Lower leg skin (tissue), 3 donors: ENCODE measurements at regions not wholly inside any gene's neighbourhood (a gene's known extent, or its start where the extent isn't known, plus 50 kb on each side); places are given as distances from the start of the nearest gene placed in this dataset.
"Not testable (repeated sequence)": the region's sequence is repeated elsewhere in the genome, so short reads cannot be mapped to it uniquely, and the experiment has no call there.

ENCODE experiments used
- POLR2A ChIP-seq, 2 donors: fragments of 450-650 bp; IDR thresholded peaks; one replicate each; pipeline ENCODE4 v1.6.1; 2016 to 2017; ENCODE audit warnings: antibody characterized with exemption in 2 of 2, mild to moderate bottlenecking in 1 of 2, moderate library complexity in 1 of 2
- TF ChIP-seq, protein P1 (sequence below), 3 donors: fragments of 450-650 bp; IDR thresholded peaks; one replicate each; pipeline ENCODE4 v1.5.1; 2016; ENCODE audit warnings: antibody characterized with exemption in 3 of 3, mild to moderate bottlenecking in 3 of 3, moderate library complexity in 2 of 3

DNA sequence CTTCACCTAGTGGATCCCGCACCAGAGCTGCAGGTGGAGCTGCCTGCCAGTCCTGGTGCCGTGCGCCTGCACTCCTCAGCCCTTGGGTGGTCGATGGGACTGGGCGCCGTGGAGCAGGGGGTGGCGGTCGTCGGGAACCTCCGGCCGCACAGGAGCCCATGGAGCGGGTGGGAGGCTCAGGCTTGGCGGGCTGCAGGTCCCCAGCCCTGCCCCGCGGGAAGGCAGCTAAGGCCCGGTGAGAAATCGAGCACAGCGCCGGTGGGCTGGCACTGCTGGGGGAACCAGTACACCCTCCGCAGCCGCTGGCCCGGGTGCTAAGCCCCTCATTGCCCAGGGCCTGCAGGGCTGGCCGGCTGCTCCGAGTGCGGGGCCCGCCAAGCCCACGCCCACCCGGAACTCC lies 253.2 kb downstream of the MTERF1 start:
- TF ChIP-seq POLR2A (IDR thresholded peaks at IDR 0.05): not testable (repeated sequence)
- TF ChIP-seq, protein P1, sequence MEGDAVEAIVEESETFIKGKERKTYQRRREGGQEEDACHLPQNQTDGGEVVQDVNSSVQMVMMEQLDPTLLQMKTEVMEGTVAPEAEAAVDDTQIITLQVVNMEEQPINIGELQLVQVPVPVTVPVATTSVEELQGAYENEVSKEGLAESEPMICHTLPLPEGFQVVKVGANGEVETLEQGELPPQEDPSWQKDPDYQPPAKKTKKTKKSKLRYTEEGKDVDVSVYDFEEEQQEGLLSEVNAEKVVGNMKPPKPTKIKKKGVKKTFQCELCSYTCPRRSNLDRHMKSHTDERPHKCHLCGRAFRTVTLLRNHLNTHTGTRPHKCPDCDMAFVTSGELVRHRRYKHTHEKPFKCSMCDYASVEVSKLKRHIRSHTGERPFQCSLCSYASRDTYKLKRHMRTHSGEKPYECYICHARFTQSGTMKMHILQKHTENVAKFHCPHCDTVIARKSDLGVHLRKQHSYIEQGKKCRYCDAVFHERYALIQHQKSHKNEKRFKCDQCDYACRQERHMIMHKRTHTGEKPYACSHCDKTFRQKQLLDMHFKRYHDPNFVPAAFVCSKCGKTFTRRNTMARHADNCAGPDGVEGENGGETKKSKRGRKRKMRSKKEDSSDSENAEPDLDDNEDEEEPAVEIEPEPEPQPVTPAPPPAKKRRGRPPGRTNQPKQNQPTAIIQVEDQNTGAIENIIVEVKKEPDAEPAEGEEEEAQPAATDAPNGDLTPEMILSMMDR (IDR thresholded peaks at IDR 0.05): not testable (repeated sequence)
